ENCODE measurements at regions not wholly inside any gene's neighbourhood (a gene's known extent, or its start where the extent isn't known, plus 50 kb on each side); places are given as distances from the start of the nearest gene placed in this dataset.

DNA sequence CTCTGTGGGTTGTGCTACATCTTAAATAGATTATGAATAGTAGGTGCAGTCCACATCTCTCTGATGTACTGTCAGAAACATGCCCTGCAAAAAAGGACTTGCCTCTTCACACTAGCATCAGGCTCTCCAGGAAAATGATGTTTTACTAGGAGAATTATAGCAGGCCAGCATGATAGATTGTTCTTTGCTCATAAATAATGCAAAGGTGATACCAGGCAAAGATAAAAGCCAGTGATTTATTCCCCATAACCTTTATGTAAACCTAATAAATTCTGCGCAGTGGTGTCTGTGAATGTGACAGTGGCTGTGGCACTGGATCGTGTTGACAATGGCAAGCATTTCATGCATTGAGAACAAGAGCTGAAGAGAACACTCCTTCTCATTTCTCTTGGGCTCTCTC, 646.5 kb upstream of the SEL1L start:
- H3K27ac ChIP-seq (ENCODE audit: low read length) = no peak overlapping the region
- H3K9ac ChIP-seq (ENCODE audit: low read depth, low read length) = no peak overlapping the region
- no peaks in the 10 kb centered on the region for H3K36me3 ChIP-seq (ENCODE audit: insufficient read depth, low read length)
- DNase-seq (no peak), ATAC-seq (ENCODE audit: insufficient read depth, low read depth) (no peak)
- no peaks in the 10 kb centered on the region for H3K9me3 ChIP-seq (ENCODE audit: insufficient read depth, low read length, severe bottlenecking)
- TF ChIP-seq EZH2 (IDR thresholded peaks at IDR 0.05; ENCODE audit: borderline replicate concordance, low read depth, low read length, severe bottlenecking) = no peak
- TF ChIP-seq, protein P1, sequence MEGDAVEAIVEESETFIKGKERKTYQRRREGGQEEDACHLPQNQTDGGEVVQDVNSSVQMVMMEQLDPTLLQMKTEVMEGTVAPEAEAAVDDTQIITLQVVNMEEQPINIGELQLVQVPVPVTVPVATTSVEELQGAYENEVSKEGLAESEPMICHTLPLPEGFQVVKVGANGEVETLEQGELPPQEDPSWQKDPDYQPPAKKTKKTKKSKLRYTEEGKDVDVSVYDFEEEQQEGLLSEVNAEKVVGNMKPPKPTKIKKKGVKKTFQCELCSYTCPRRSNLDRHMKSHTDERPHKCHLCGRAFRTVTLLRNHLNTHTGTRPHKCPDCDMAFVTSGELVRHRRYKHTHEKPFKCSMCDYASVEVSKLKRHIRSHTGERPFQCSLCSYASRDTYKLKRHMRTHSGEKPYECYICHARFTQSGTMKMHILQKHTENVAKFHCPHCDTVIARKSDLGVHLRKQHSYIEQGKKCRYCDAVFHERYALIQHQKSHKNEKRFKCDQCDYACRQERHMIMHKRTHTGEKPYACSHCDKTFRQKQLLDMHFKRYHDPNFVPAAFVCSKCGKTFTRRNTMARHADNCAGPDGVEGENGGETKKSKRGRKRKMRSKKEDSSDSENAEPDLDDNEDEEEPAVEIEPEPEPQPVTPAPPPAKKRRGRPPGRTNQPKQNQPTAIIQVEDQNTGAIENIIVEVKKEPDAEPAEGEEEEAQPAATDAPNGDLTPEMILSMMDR (IDR thresholded peaks at IDR 0.05; ENCODE audit: borderline replicate concordance, extremely low read depth, low read length, poor library complexity, severe bottlenecking) = no peak
- H3K27me3 ChIP-seq (ENCODE audit: insufficient read depth, low read length, poor library complexity) = no peaks in the 10 kb centered on the region
- H4K20me1 ChIP-seq (ENCODE audit: insufficient read depth, low read length) = no peaks in the 10 kb centered on the region
- H3K4me3 ChIP-seq (ENCODE audit: low read depth in 1 of 2, low read length in 2 of 2) = no peak overlapping the region
- H2AFZ ChIP-seq (ENCODE audit: low read depth, low read length) = no peak overlapping the region
- no peaks in the 10 kb centered on the region for H3K79me2 ChIP-seq (ENCODE audit: insufficient read depth, low read length)
- no peak overlapping the region for H3K4me2 ChIP-seq (ENCODE audit: insufficient read depth, low read length)
- no peaks in the 10 kb centered on the region for H3K4me1 ChIP-seq (ENCODE audit: insufficient read depth, low read length)

GRCh38 chr14:82182646-82183045, 649.0 kb upstream of the SEL1L start:
- Histone ChIP-seq H3K79me2 (ENCODE audit: insufficient read depth, low read length) (no peaks in the 10 kb centered on the region), H3K27ac (ENCODE audit: low read length) (no peak overlapping the region), H3K36me3 (ENCODE audit: insufficient read depth, low read length) (no peaks in the 10 kb centered on the region), H3K27me3 (ENCODE audit: insufficient read depth, low read length, poor library complexity) (no peaks in the 10 kb centered on the region), H3K9me3 (ENCODE audit: insufficient read depth, low read length, severe bottlenecking) (no peaks in the 10 kb centered on the region), H2AFZ (ENCODE audit: low read depth, low read length) (no peak overlapping the region), H3K4me3 (ENCODE audit: low read depth in 1 of 2, low read length in 2 of 2) (no peak overlapping the region), H3K4me1 (ENCODE audit: insufficient read depth, low read length) (no peaks in the 10 kb centered on the region), H3K9ac (ENCODE audit: low read depth, low read length) (no peak overlapping the region), H4K20me1 (ENCODE audit: insufficient read depth, low read length) (no peaks in the 10 kb centered on the region), H3K4me2 (ENCODE audit: insufficient read depth, low read length) (no peak overlapping the region)
- ATAC-seq (ENCODE audit: insufficient read depth, low read depth) (no peak), DNase-seq (no peak)
- no peak for TF ChIP-seq EZH2 (IDR thresholded peaks at IDR 0.05; ENCODE audit: borderline replicate concordance, low read depth, low read length, severe bottlenecking)
- TF ChIP-seq, protein P1 (IDR thresholded peaks at IDR 0.05; ENCODE audit: borderline replicate concordance, extremely low read depth, low read length, poor library complexity, severe bottlenecking) = no peak

GRCh38 chr14:82190742-82191141, 657.1 kb upstream of the SEL1L start:
- DNase-seq (no peak), ATAC-seq (ENCODE audit: insufficient read depth, low read depth) (no peak)
- H3K27me3 ChIP-seq (ENCODE audit: insufficient read depth, low read length, poor library complexity) = no peaks in the 10 kb centered on the region
- H3K4me3 ChIP-seq (ENCODE audit: low read depth in 1 of 2, low read length in 2 of 2) = no peak overlapping the region
- no peak overlapping the region for H3K4me2 ChIP-seq (ENCODE audit: insufficient read depth, low read length)
- no peaks in the 10 kb centered on the region for H3K36me3 ChIP-seq (ENCODE audit: insufficient read depth, low read length)
- H3K4me1 ChIP-seq (ENCODE audit: insufficient read depth, low read length) = no peaks in the 10 kb centered on the region
- no peak for TF ChIP-seq EZH2 (IDR thresholded peaks at IDR 0.05; ENCODE audit: borderline replicate concordance, low read depth, low read length, severe bottlenecking)
- TF ChIP-seq, protein P1 (IDR thresholded peaks at IDR 0.05; ENCODE audit: borderline replicate concordance, extremely low read depth, low read length, poor library complexity, severe bottlenecking) = no peak
- H3K79me2 ChIP-seq (ENCODE audit: insufficient read depth, low read length) = no peaks in the 10 kb centered on the region
- H3K27ac ChIP-seq (ENCODE audit: low read length) = no peak overlapping the region
- no peaks in the 10 kb centered on the region for H4K20me1 ChIP-seq (ENCODE audit: insufficient read depth, low read length)
- H2AFZ ChIP-seq (ENCODE audit: low read depth, low read length) = no peak overlapping the region
- peaks cover 4% of the 10 kb centered on the region for H3K9me3 ChIP-seq (ENCODE audit: insufficient read depth, low read length, severe bottlenecking)
- no peak overlapping the region for H3K9ac ChIP-seq (ENCODE audit: low read depth, low read length)

DNA sequence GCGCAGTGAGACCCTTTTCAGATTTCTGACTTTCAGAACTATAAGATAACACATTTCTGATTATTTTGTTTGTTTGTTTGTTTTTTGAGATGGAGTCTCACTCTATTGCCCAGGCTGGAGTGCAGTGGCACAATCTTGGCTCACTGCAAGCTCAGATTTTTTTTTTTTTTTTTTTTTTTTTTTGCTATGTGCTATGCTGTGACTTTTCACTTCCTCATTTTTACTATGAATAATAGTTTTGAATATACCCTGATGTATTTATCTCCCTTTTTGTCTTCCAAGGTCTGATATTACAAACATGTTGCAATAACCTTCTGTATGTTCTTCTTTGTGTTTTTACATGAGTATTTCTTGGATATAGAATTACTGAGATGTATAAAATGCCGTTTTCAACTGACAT, 658.7 kb upstream of the SEL1L start:
- TF ChIP-seq, protein P1 (IDR thresholded peaks at IDR 0.05; ENCODE audit: borderline replicate concordance, extremely low read depth, low read length, poor library complexity, severe bottlenecking) = no peak
- TF ChIP-seq EZH2 (IDR thresholded peaks at IDR 0.05; ENCODE audit: borderline replicate concordance, low read depth, low read length, severe bottlenecking) = no peak
- H3K27ac ChIP-seq (ENCODE audit: low read length) = no peak overlapping the region
- no peak overlapping the region for H2AFZ ChIP-seq (ENCODE audit: low read depth, low read length)
- DNase-seq = no peak
- no peaks in the 10 kb centered on the region for H3K36me3 ChIP-seq (ENCODE audit: insufficient read depth, low read length)
- no peak overlapping the region for H3K4me2 ChIP-seq (ENCODE audit: insufficient read depth, low read length)
- ATAC-seq (ENCODE audit: insufficient read depth, low read depth) = no peak
- no peaks in the 10 kb centered on the region for H3K4me1 ChIP-seq (ENCODE audit: insufficient read depth, low read length)
- no peaks in the 10 kb centered on the region for H3K27me3 ChIP-seq (ENCODE audit: insufficient read depth, low read length, poor library complexity)
- H3K9me3 ChIP-seq (ENCODE audit: insufficient read depth, low read length, severe bottlenecking) = peaks cover 4% of the 10 kb centered on the region
- no peaks in the 10 kb centered on the region for H4K20me1 ChIP-seq (ENCODE audit: insufficient read depth, low read length)
- no peaks in the 10 kb centered on the region for H3K79me2 ChIP-seq (ENCODE audit: insufficient read depth, low read length)
- H3K9ac ChIP-seq (ENCODE audit: low read depth, low read length) = no peak overlapping the region
- H3K4me3 ChIP-seq (ENCODE audit: low read depth in 1 of 2, low read length in 2 of 2) = no peak overlapping the region

Measured in DND-41 (cell line).